GM12878 (cell line): ENCODE measurements at regions not wholly inside any gene's neighbourhood (a gene's known extent, or its start where the extent isn't known, plus 50 kb on each side); places are given as distances from the start of the nearest gene placed in this dataset.
A peak's percentile ranks its signal among the peaks of the same experiment; 100 is the strongest.

ENCODE experiments used
- ASH2L ChIP-seq: fragments of 300-600, 200-600 bp; sonication (generic); IDR thresholded peaks from 2 replicates; pipeline ENCODE4 v1.6.1; 2017; ENCODE audit warnings: low read depth, mild to moderate bottlenecking, borderline replicate concordance
- BCLAF1 ChIP-seq: fragments of 450-650 bp; IDR thresholded peaks from 2 replicates; pipeline ENCODE4 v1.6.1; 2017; ENCODE audit warnings: antibody characterized with exemption, mild to moderate bottlenecking, moderate library complexity
- BMI1 ChIP-seq: fragments of 450-650 bp; IDR thresholded peaks from 2 replicates; pipeline ENCODE4 v1.6.1; 2016; ENCODE audit warnings: mild to moderate bottlenecking, moderate library complexity, borderline replicate concordance
- DPF2 ChIP-seq: fragments of 450-650 bp; IDR thresholded peaks from 2 replicates; pipeline ENCODE4 v1.6.1; 2017; ENCODE audit warnings: mild to moderate bottlenecking
- EGR1 ChIP-seq, 2 experiments: IDR thresholded peaks; 1 replicate in 1 of 2; 2 replicates in 1 of 2; pipeline ENCODE4 v1.6.1; 2011 to 2012; ENCODE audit warnings: low read depth in 2 of 2, low read length in 2 of 2, borderline replicate concordance in 1 of 2, mild to moderate bottlenecking in 1 of 2, moderate library complexity in 1 of 2
- KDM1A ChIP-seq: fragments of 200-600 bp; sonication (generic); IDR thresholded peaks from 2 replicates; pipeline ENCODE4 v1.6.1; 2016; ENCODE audit warnings: borderline replicate concordance
- RELB ChIP-seq: fragments of 450-650 bp; IDR thresholded peaks from 2 replicates; pipeline ENCODE4 v1.6.1; 2017; ENCODE audit warnings: low read depth, mild to moderate bottlenecking, moderate library complexity
- RFX5 ChIP-seq: IDR thresholded peaks from 2 replicates; pipeline ENCODE4 v1.6.1; 2011; ENCODE audit warnings: low read depth, low read length, improper control_type of control experiment
- RUNX3 ChIP-seq: IDR thresholded peaks from 2 replicates; pipeline ENCODE4 v1.6.1; 2012; ENCODE audit warnings: low read length, inconsistent platforms
- SMARCA5 ChIP-seq: fragments of 450-650 bp; IDR thresholded peaks from 2 replicates; pipeline ENCODE4 v1.6.1; 2017; ENCODE audit warnings: mild to moderate bottlenecking
- STAT1 ChIP-seq: fragments of 450-650 bp; conservative IDR thresholded peaks from 2 replicates; pipeline ENCODE4 v1.6.1; 2014; ENCODE audit warnings: antibody characterized with exemption, mild to moderate bottlenecking
- SUZ12 ChIP-seq: fragments of 200-600 bp; sonication (generic); IDR thresholded peaks from one replicate; pipeline ENCODE4 v1.6.1; 2018; ENCODE audit warnings: antibody characterized with exemption, mild to moderate bottlenecking; ENCODE audit not compliant: unreplicated experiment
- TAF1 ChIP-seq: IDR thresholded peaks from 2 replicates; pipeline ENCODE4 v1.6.1; 2011; ENCODE audit warnings: mild to moderate bottlenecking, low read depth, low read length, borderline replicate concordance
- TARDBP ChIP-seq: IDR thresholded peaks from 2 replicates; pipeline ENCODE4 v1.6.1; 2016; ENCODE audit warnings: borderline replicate concordance
- ZBED1 ChIP-seq: IDR thresholded peaks from 2 replicates; pipeline ENCODE4 v1.6.1; 2016; ENCODE audit warnings: borderline replicate concordance
- ZNF217 ChIP-seq: fragments of 450-650 bp; IDR thresholded peaks from 2 replicates; pipeline ENCODE4 v1.6.1; 2017; ENCODE audit warnings: antibody characterized with exemption, mild to moderate bottlenecking

DNA sequence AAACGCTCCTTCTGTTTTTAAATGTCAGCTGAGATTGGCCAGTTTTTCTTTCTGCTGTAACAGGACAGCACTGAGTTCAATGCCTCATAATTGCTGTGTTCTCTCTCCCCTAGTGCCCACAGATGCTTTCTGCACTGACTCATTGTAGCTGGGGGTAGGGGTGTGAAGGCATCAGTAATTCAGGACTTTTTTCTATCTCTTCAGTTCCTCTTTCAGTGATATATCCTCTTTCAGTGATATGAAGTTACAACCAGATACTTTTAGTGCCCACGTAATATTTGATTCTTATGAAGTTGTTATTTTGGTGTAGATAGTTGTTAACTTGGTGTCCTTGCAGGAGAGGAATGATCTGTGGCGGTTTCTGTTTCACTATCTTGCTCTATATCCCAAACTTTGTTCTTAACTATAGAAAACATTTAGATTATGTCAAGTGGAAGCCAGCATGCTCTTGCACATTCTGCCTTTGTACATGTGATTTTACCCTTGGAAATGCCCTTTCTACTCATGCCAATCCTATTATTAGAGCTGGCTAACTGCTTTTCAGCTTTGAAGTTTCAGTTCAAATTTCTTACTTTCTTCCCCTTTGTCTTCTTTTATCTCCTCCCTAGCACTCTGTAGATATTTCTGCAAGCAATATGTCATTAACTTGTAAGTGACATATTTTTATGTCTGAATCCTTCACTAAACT lies 1258.4 kb downstream of the FAM133A start (continued):
- no peak for TF ChIP-seq BCLAF1
- TF ChIP-seq ZBED1 = no peak
- no peak for TF ChIP-seq SMARCA5
- no peak for TF ChIP-seq ASH2L
- TF ChIP-seq TARDBP = no peak
- TF ChIP-seq BMI1 = 0 out of 2 replicates have a peak, but pooled peaks have one; percentile 23
- TF ChIP-seq STAT1 = no peak
- 0 out of 2 replicates have a peak, but pooled peaks have one; percentile 50 for TF ChIP-seq ZNF217
- TF ChIP-seq TAF1 = no peak
- peak; percentile 27; the same call in 1 of the 2 replicates for TF ChIP-seq RELB
- TF ChIP-seq RFX5 = no peak
- peak; percentile 82 for TF ChIP-seq DPF2
- TF ChIP-seq EGR1 (IDR thresholded peaks at IDR 0.05; ENCODE audit: borderline replicate concordance in 1 of 2, low read depth in 2 of 2, low read length in 2 of 2) = no peak
- TF ChIP-seq KDM1A = no peak
- TF ChIP-seq RUNX3 = no peak
- no peak for TF ChIP-seq SUZ12
- TF ChIP-seq, all 136 proteins: peak for 16
